ENCODE measurements at regions not wholly inside any gene's neighbourhood (a gene's known extent, or its start where the extent isn't known, plus 50 kb on each side); places are given as distances from the start of the nearest gene placed in this dataset.
"Not testable (repeated sequence)": the region's sequence is repeated elsewhere in the genome, so short reads cannot be mapped to it uniquely, and the experiment has no call there.

GRCh38 chr12:87086118-87086891 is 830.1 kb upstream of the MGAT4C start:
- no peak for DNase-seq (ENCODE audit: low spot score)

- DNase-seq (ENCODE audit: low spot score), result no peak
Observed at GRCh38 chr12:87085286-87085685, 829.1 kb upstream of the MGAT4C start.

GRCh38 chr12:87082756-87083155 is 826.6 kb upstream of the MGAT4C start:
- no peak for DNase-seq (ENCODE audit: low spot score)

GRCh38 chr12:87074781-87075180 is 818.6 kb upstream of the MGAT4C start:
- no peak for DNase-seq (ENCODE audit: low spot score)

GRCh38 chr12:87066326-87066725 is 810.1 kb upstream of the MGAT4C start:
- no peak for DNase-seq (ENCODE audit: low spot score)

GRCh38 chr12:87059231-87059630 is 803.0 kb upstream of the MGAT4C start:
- no peak for DNase-seq (ENCODE audit: low spot score)

- no peak for DNase-seq (ENCODE audit: low spot score)
Observed at GRCh38 chr12:87054226-87054625, 798.0 kb upstream of the MGAT4C start.

- no peak for DNase-seq (ENCODE audit: low spot score)
Observed at GRCh38 chr12:87051621-87052020, 795.4 kb upstream of the MGAT4C start.

- DNase-seq (ENCODE audit: low spot score), result no peak
Observed at GRCh38 chr12:87047691-87048090, 791.5 kb upstream of the MGAT4C start.

- no peak for DNase-seq (ENCODE audit: low spot score)
Observed at GRCh38 chr12:87039536-87039935, 783.3 kb upstream of the MGAT4C start.

- DNase-seq (ENCODE audit: low spot score), result no peak
Observed at GRCh38 chr12:87038098-87038497, 781.9 kb upstream of the MGAT4C start.

GRCh38 chr12:87025976-87026375 is 769.8 kb upstream of the MGAT4C start:
- DNase-seq (ENCODE audit: low spot score), result no peak

GRCh38 chr12:87021400-87021799 is 765.2 kb upstream of the MGAT4C start:
- DNase-seq (ENCODE audit: low spot score), result no peak

GRCh38 chr12:87020071-87020470 is 763.9 kb upstream of the MGAT4C start:
- DNase-seq (ENCODE audit: low spot score), result no peak

GRCh38 chr12:87015352-87015751 is 759.2 kb upstream of the MGAT4C start:
- DNase-seq (ENCODE audit: low spot score), result no peak

- DNase-seq (ENCODE audit: low spot score), result no peak
Observed at GRCh38 chr12:87008785-87009384, 752.7 kb upstream of the MGAT4C start.

GRCh38 chr12:87001102-87001501 is 744.9 kb upstream of the MGAT4C start:
- DNase-seq (ENCODE audit: low spot score), result no peak

GRCh38 chr12:86985298-86985697 is 729.1 kb upstream of the MGAT4C start:
- DNase-seq (ENCODE audit: low spot score), result no peak

GRCh38 chr12:86970595-86970994 is 714.4 kb upstream of the MGAT4C start:
- not testable (repeated sequence) for DNase-seq (ENCODE audit: low spot score)

- no peak for DNase-seq (ENCODE audit: low spot score)
Observed at GRCh38 chr12:86959766-86960458, 703.7 kb upstream of the MGAT4C start.

- no peak for DNase-seq (ENCODE audit: low spot score)
Observed at GRCh38 chr12:86950444-86950843, 694.3 kb upstream of the MGAT4C start.

GRCh38 chr12:86950043-86950442 is 693.9 kb upstream of the MGAT4C start:
- no peak for DNase-seq (ENCODE audit: low spot score)

GRCh38 chr12:86948851-86949250 is 692.7 kb upstream of the MGAT4C start:
- DNase-seq (ENCODE audit: low spot score), result no peak

All from CD4-positive, alpha-beta T cell treated with Interleukin-15 for 4 hours (primary cell).